Epithelial cell of esophagus (primary cell): ENCODE measurements at regions not wholly inside any gene's neighbourhood (a gene's known extent, or its start where the extent isn't known, plus 50 kb on each side); places are given as distances from the start of the nearest gene placed in this dataset.

Experiments used
- DNase-seq: peaks from one replicate; pipeline ENCODE4 v3.0.0; 2010; ENCODE audit warnings: low read depth
- H3K4me3 ChIP-seq: 2 replicates; pipeline ENCODE4 v1.5.1; 2011; ENCODE audit warnings: mild to moderate bottlenecking, low read length, control low read depth
- TF ChIP-seq, protein P1 (sequence below): IDR thresholded peaks from 2 replicates; pipeline ENCODE4 v1.5.1; 2011; ENCODE audit warnings: low read depth, mild to moderate bottlenecking, low read length, control low read depth, inconsistent platforms; ENCODE audit not compliant: insufficient read depth; ENCODE audit errors: missing control alignments

DNA sequence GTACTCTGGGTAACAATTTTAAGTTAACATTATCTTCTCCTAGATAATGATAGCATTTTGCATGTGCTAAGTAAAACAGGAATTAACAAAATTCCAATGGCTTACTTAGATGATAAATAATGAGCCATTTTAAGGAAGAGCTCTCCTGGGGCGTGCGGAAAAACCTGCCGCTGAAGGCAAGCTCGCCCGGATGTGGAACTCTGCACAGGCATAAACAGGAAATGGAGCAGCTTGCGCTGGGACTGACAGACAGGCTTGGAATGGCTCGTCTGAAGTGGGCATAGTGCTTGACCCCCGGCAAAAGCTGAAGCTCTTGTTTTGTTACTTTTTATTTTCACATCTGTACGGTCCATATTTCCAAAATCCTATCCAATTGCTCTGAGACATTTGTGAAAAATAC, 169.2 kb downstream of the ZNF281 start:
- TF ChIP-seq, protein P1, sequence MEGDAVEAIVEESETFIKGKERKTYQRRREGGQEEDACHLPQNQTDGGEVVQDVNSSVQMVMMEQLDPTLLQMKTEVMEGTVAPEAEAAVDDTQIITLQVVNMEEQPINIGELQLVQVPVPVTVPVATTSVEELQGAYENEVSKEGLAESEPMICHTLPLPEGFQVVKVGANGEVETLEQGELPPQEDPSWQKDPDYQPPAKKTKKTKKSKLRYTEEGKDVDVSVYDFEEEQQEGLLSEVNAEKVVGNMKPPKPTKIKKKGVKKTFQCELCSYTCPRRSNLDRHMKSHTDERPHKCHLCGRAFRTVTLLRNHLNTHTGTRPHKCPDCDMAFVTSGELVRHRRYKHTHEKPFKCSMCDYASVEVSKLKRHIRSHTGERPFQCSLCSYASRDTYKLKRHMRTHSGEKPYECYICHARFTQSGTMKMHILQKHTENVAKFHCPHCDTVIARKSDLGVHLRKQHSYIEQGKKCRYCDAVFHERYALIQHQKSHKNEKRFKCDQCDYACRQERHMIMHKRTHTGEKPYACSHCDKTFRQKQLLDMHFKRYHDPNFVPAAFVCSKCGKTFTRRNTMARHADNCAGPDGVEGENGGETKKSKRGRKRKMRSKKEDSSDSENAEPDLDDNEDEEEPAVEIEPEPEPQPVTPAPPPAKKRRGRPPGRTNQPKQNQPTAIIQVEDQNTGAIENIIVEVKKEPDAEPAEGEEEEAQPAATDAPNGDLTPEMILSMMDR, result no peak
- DNase-seq, result no peak
- H3K4me3 ChIP-seq, result no peak overlapping the region

- TF ChIP-seq, protein P1, result no peak
- no peak overlapping the region for H3K4me3 ChIP-seq
- DNase-seq, result no peak
These were observed 171.5 kb downstream of the ZNF281 start for GRCh38 chr1:200238311-200238710.

- DNase-seq, result peak; percentile 68
- TF ChIP-seq, protein P1, result no peak
- no peak overlapping the region for H3K4me3 ChIP-seq
These were observed 172.8 kb downstream of the ZNF281 start for GRCh38 chr1:200237066-200237465.

DNA sequence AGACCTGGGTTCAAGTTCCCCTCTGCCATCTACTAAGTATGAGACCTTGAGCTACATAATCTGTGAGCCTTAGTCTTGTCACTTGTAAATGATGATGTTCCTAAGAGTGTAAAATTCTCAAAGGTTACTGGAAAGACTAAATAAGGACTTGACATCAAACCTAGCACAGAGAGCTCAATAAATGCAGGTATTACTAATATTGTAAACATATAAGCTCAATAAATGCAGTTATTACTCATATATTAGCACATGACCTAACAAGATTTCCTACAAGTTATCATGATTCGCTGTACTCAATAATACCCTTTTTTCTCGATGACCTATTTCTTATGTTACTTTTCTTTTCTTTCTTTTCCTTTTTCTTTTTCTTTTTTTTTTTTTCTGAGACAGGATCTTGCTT, 174.9 kb downstream of the ZNF281 start:
- H3K4me3 ChIP-seq, result no peak overlapping the region
- DNase-seq, result peak; percentile 35
- TF ChIP-seq, protein P1, result no peak

DNA sequence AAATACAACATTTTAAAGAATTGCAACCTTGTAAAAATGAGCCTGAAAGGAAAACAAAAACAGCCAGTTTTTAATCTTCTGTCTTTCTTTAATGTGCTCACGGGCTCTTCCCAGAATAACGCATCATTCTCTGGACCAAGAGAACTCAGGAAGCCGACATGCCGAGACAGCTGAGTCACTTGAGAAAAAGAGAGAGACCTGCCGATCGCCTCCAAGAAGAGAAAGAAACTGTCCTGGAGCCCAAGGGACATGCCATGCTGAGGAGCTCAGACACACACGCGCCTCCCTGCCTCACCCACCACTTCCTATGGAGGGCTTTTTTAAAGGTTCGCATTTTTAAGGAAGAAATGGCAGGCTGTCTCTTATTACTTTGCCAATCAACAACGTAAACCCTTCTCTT, 176.4 kb downstream of the ZNF281 start:
- TF ChIP-seq, protein P1, result no peak
- no peak overlapping the region for H3K4me3 ChIP-seq
- peak; percentile 62 for DNase-seq

- DNase-seq, result peak; percentile 57
- TF ChIP-seq, protein P1, result no peak
- H3K4me3 ChIP-seq, result no peak overlapping the region
These were observed 178.0 kb downstream of the ZNF281 start for GRCh38 chr1:200231787-200232231.

- no peak for DNase-seq
- TF ChIP-seq, protein P1, result no peak
- no peak overlapping the region for H3K4me3 ChIP-seq
These were observed 179.2 kb downstream of the ZNF281 start for GRCh38 chr1:200230671-200231070.
